ENCODE measurements at regions not wholly inside any gene's neighbourhood (a gene's known extent, or its start where the extent isn't known, plus 50 kb on each side); places are given as distances from the start of the nearest gene placed in this dataset.

GRCh38 chr18:77486985-77487384 is 237.3 kb downstream of the GALR1 start:
- no peak for DNase-seq (ENCODE audit: low read depth, low spot score)
- TF ChIP-seq CTCF (conservative IDR thresholded peaks at IDR 0.05), result no peak
- H3K9me3 Mint-ChIP-seq, result no peaks in the 10 kb centered on the region
- no peaks in the 10 kb centered on the region for H3K36me3 Mint-ChIP-seq (ENCODE audit: low read depth)
- H3K4me3 Mint-ChIP-seq, result no peak overlapping the region
- H3K27ac Mint-ChIP-seq (ENCODE audit: unreplicated experiment), result no peak overlapping the region
- peaks cover 7% of the 10 kb centered on the region for H3K4me1 Mint-ChIP-seq
- H3K27me3 Mint-ChIP-seq (ENCODE audit: low read depth), result no peaks in the 10 kb centered on the region

GRCh38 chr18:77487951-77488740 is 238.5 kb downstream of the GALR1 start:
- no peak for DNase-seq (ENCODE audit: low read depth, low spot score)
- Mint-ChIP-seq H3K27me3 (ENCODE audit: low read depth) (no peaks in the 10 kb centered on the region), H3K36me3 (ENCODE audit: low read depth) (peaks cover 2% of the 10 kb centered on the region), H3K9me3 (no peaks in the 10 kb centered on the region), H3K4me1 (no peaks in the 10 kb centered on the region), H3K4me3 (no peak overlapping the region), H3K27ac (ENCODE audit: unreplicated experiment) (no peak overlapping the region)
- no peak for TF ChIP-seq CTCF (conservative IDR thresholded peaks at IDR 0.05)

- Mint-ChIP-seq H3K4me3 (no peak overlapping the region), H3K4me1 (peaks cover 4% of the 10 kb centered on the region), H3K27ac (ENCODE audit: unreplicated experiment) (no peak overlapping the region), H3K36me3 (ENCODE audit: low read depth) (peaks cover 2% of the 10 kb centered on the region), H3K27me3 (ENCODE audit: low read depth) (no peaks in the 10 kb centered on the region), H3K9me3 (peaks cover 8% of the 10 kb centered on the region)
- TF ChIP-seq CTCF (conservative IDR thresholded peaks at IDR 0.05), result no peak
- no peak for DNase-seq (ENCODE audit: low read depth, low spot score)
Observed at GRCh38 chr18:77495079-77495478, 245.4 kb downstream of the GALR1 start.

GRCh38 chr18:77495982-77496690 is 246.5 kb downstream of the GALR1 start:
- no peak overlapping the region for H3K27ac Mint-ChIP-seq (ENCODE audit: unreplicated experiment)
- H3K36me3 Mint-ChIP-seq (ENCODE audit: low read depth), result peaks cover 2% of the 10 kb centered on the region
- H3K4me3 Mint-ChIP-seq, result no peak overlapping the region
- H3K9me3 Mint-ChIP-seq, result peaks cover 8% of the 10 kb centered on the region
- TF ChIP-seq CTCF (conservative IDR thresholded peaks at IDR 0.05), result no peak
- no peak for DNase-seq (ENCODE audit: low read depth, low spot score)
- H3K27me3 Mint-ChIP-seq (ENCODE audit: low read depth), result no peaks in the 10 kb centered on the region
- peaks cover 4% of the 10 kb centered on the region for H3K4me1 Mint-ChIP-seq

GRCh38 chr18:77501266-77501665 is 251.6 kb downstream of the GALR1 start:
- Mint-ChIP-seq H3K9me3 (peaks cover 8% of the 10 kb centered on the region), H3K36me3 (ENCODE audit: low read depth) (no peaks in the 10 kb centered on the region), H3K4me1 (no peaks in the 10 kb centered on the region), H3K27me3 (ENCODE audit: low read depth) (no peaks in the 10 kb centered on the region), H3K27ac (ENCODE audit: unreplicated experiment) (no peak overlapping the region), H3K4me3 (no peak overlapping the region)
- TF ChIP-seq CTCF (conservative IDR thresholded peaks at IDR 0.05), result no peak
- DNase-seq (ENCODE audit: low read depth, low spot score), result no peak

All from neural crest cell (in vitro differentiated cells).